ENCODE measurements at regions not wholly inside any gene's neighbourhood (a gene's known extent, or its start where the extent isn't known, plus 50 kb on each side); places are given as distances from the start of the nearest gene placed in this dataset.
A peak's percentile ranks its signal among the peaks of the same experiment; 100 is the strongest.

DNA sequence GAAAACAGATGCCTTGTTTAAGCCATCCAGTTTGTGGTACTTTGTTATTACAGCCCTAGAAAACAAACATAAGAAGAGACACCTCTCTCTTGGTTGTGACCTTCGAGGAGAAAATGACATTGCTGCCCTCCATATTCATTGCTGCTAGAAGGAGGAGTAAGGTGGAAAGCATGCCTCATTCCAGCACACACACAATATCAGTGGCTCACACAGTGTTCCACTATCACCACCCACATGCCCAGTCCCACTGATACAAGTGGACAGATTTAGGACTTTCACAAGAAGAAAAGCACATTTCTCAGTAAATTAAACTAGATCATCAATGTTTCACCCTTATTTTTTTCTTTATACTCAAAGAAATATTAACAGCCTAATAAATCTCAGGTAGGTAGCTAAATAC, 143.6 kb downstream of the PHLDA1 start:
- DNase-seq (ENCODE audit: low spot score in 2 of 2) = no peak
- no peaks in the 10 kb centered on the region for H3K9me3 ChIP-seq
- 77 to 86% methylated on average over 1 of the region's 1 CpG for WGBS, 2 donors

GRCh38 chr12:75884465-75884985, 147.1 kb downstream of the PHLDA1 start:
- Histone ChIP-seq H3K4me3 (no peak overlapping the region), H3K9me3 (no peaks in the 10 kb centered on the region), H3K27ac (no peak overlapping the region), H3K36me3 (no peaks in the 10 kb centered on the region), H3K27me3 (no peaks in the 10 kb centered on the region), H3K4me1 (peaks cover 0 to 22% (median under 1%) of the 10 kb centered on the region in 4 donors)
- no peak for DNase-seq (ENCODE audit: low spot score in 2 of 2)
- TF ChIP-seq EP300 (IDR thresholded peaks at IDR 0.05) = no peak
- no peak for TF ChIP-seq CTCF (IDR thresholded peaks at IDR 0.05)
- no peak for TF ChIP-seq POLR2A (IDR thresholded peaks at IDR 0.05)
- 87 to 88% methylated on average over 4 of the region's 4 CpGs for WGBS, 2 donors

More for the DNA sequence above, 143.6 kb downstream of the PHLDA1 start:
- Histone ChIP-seq H3K4me1 (peaks cover 0 to 30% (median 1%) of the 10 kb centered on the region in 4 donors), H3K27ac (no peak overlapping the region), H3K4me3 (no peak overlapping the region), H3K36me3 (no peaks in the 10 kb centered on the region), H3K27me3 (no peaks in the 10 kb centered on the region)
- TF ChIP-seq CTCF (IDR thresholded peaks at IDR 0.05) = no peak

GRCh38 chr12:75883241-75883640, 148.3 kb downstream of the PHLDA1 start:
- Histone ChIP-seq H3K36me3 (no peaks in the 10 kb centered on the region), H3K27ac (no peak overlapping the region), H3K9me3 (no peaks in the 10 kb centered on the region), H3K4me3 (no peak overlapping the region), H3K27me3 (no peaks in the 10 kb centered on the region), H3K4me1 (peaks cover 0 to 14% (median 0%) of the 10 kb centered on the region in 4 donors)
- TF ChIP-seq CTCF (IDR thresholded peaks at IDR 0.05) = no peak
- TF ChIP-seq POLR2A (IDR thresholded peaks at IDR 0.05) = no peak
- TF ChIP-seq EP300 (IDR thresholded peaks at IDR 0.05) = no peak
- 76 to 78% methylated on average over 3 of the region's 3 CpGs for WGBS, 2 donors
- DNase-seq (ENCODE audit: low spot score in 2 of 2) = no peak

- H3K36me3 ChIP-seq = no peaks in the 10 kb centered on the region
- H3K4me1 ChIP-seq = peaks cover 0 to 21% (median under 1%) of the 10 kb centered on the region in 4 donors
- no peaks in the 10 kb centered on the region for H3K9me3 ChIP-seq
- DNase-seq (ENCODE audit: low spot score in 2 of 2) = no peak
- H3K4me3 ChIP-seq = no peak overlapping the region
- TF ChIP-seq EP300 (IDR thresholded peaks at IDR 0.05) = no peak
- TF ChIP-seq CTCF (IDR thresholded peaks at IDR 0.05) = no peak
- no peak for TF ChIP-seq POLR2A (IDR thresholded peaks at IDR 0.05)
- 20 to 34% methylated on average over 3 of the region's 3 CpGs for WGBS, 2 donors
- peak overlapping the region in 2 of 4 donors; percentile 14 to 57 for H3K27ac ChIP-seq
- no peaks in the 10 kb centered on the region for H3K27me3 ChIP-seq
These were observed 149.2 kb downstream of the PHLDA1 start for GRCh38 chr12:75882421-75882820.

- Histone ChIP-seq H3K9me3 (no peaks in the 10 kb centered on the region), H3K27me3 (no peaks in the 10 kb centered on the region), H3K4me1 (peaks cover 0 to 26% (median 3%) of the 10 kb centered on the region in 4 donors), H3K4me3 (no peak overlapping the region), H3K27ac (peak overlapping the region in 2 of 4 donors; percentile 14 to 57), H3K36me3 (no peaks in the 10 kb centered on the region)
- DNase-seq (ENCODE audit: low spot score in 2 of 2) = no peak
- TF ChIP-seq POLR2A (IDR thresholded peaks at IDR 0.05) (no peak), EP300 (IDR thresholded peaks at IDR 0.05) (no peak), CTCF (IDR thresholded peaks at IDR 0.05) (no peak)
These were observed 149.7 kb downstream of the PHLDA1 start for GRCh38 chr12:75881920-75882319.
